Ascending aorta (tissue), 2 donors: ENCODE measurements at regions not wholly inside any gene's neighbourhood (a gene's known extent, or its start where the extent isn't known, plus 50 kb on each side); places are given as distances from the start of the nearest gene placed in this dataset.

Experiments
- DNase-seq, 2 donors: peaks; one replicate each; pipeline ENCODE4 v3.0.0-alpha.2; 2019; ENCODE audit warnings: low spot score in 2 of 2
- H3K27ac ChIP-seq, 2 donors: fragments of 200-600 bp; sonication (generic); one replicate each; pipeline ENCODE4 v1.5.1; 2016 to 2017; ENCODE audit warnings: mild to moderate bottlenecking in 1 of 2
- H3K27me3 ChIP-seq: fragments of 200-600 bp; sonication (generic); one replicate; pipeline ENCODE4 v1.5.1; 2017
- H3K36me3 ChIP-seq, 2 donors: fragments of 200-600 bp; sonication (generic); one replicate each; pipeline ENCODE4 v1.5.1; 2016
- H3K4me1 ChIP-seq, 2 donors: fragments of 200-600 bp; sonication (generic); one replicate each; pipeline ENCODE4 v1.5.1; 2016 to 2017; ENCODE audit warnings: mild to moderate bottlenecking in 1 of 2
- H3K4me3 ChIP-seq, 2 donors: fragments of 200-600 bp; sonication (generic); one replicate each; pipeline ENCODE4 v1.5.1; 2016 to 2017; ENCODE audit warnings: mild to moderate bottlenecking in 1 of 2
- H3K9me3 ChIP-seq, 2 donors: fragments of 200-600 bp; sonication (generic); one replicate each; pipeline ENCODE4 v1.5.1; 2016
- intact Hi-C: fragments of 100-400 bp; cut with DNase I; formaldehyde crosslinking; loops from one replicate; pipeline ENCODE4 v1.15.1; 2023
- TF ChIP-seq, protein P1 (sequence below), 3 experiments: fragments of 200-600 bp in 2 of 3; fragments of 450-650 bp in 1 of 3; sonication (generic) in 2 of 3; IDR thresholded peaks; one replicate each; pipeline ENCODE4 v1.5.1; 2016 to 2019; ENCODE audit warnings: antibody characterized with exemption in 3 of 3, mild to moderate bottlenecking in 1 of 3, moderate library complexity in 1 of 3

DNA sequence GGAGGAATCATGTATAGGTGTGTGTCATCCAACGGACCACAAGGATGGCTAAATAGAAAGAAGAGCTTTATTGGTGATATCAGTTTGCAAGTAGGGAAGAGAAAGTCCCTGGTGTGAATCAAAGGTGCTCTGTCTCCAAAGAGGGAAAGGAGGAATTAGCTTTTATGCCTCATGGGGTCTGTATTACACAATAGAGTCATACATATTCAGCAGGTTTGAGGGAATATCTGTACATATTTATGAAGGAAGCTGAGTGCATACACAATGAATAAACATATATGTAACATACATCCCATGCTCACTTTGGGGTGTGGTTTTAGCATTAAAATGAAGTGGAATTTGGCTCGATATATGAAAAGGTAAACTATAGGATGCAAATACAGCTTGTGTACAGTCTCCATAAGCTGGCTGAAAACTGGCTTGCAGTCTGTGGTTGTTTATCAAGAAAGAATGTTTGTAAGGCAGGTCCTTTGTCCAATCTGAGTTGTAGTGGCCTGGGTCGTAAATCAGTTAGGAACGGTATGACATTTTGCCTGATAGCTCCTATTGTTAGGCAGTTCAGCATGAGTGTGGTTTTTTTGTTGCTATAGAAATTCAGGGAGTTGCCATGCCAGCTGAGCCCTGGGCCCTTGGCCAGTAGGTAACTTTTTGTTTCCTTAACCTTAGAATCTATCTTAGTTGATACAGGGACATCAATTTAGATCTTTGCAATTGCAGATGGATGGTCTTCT is 198.0 kb upstream of the ZP4 start:
- DNase-seq, result no peak
- no peaks in the 10 kb centered on the region for H3K4me1 ChIP-seq
- TF ChIP-seq, protein P1, sequence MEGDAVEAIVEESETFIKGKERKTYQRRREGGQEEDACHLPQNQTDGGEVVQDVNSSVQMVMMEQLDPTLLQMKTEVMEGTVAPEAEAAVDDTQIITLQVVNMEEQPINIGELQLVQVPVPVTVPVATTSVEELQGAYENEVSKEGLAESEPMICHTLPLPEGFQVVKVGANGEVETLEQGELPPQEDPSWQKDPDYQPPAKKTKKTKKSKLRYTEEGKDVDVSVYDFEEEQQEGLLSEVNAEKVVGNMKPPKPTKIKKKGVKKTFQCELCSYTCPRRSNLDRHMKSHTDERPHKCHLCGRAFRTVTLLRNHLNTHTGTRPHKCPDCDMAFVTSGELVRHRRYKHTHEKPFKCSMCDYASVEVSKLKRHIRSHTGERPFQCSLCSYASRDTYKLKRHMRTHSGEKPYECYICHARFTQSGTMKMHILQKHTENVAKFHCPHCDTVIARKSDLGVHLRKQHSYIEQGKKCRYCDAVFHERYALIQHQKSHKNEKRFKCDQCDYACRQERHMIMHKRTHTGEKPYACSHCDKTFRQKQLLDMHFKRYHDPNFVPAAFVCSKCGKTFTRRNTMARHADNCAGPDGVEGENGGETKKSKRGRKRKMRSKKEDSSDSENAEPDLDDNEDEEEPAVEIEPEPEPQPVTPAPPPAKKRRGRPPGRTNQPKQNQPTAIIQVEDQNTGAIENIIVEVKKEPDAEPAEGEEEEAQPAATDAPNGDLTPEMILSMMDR (IDR thresholded peaks at IDR 0.05), result no peak
- no peak overlapping the region for H3K27ac ChIP-seq
- H3K9me3 ChIP-seq, result no peaks in the 10 kb centered on the region
- intact Hi-C loops, result no loop called here
- no peak overlapping the region for H3K4me3 ChIP-seq
- H3K27me3 ChIP-seq, result no peaks in the 10 kb centered on the region
- no peaks in the 10 kb centered on the region for H3K36me3 ChIP-seq

DNA sequence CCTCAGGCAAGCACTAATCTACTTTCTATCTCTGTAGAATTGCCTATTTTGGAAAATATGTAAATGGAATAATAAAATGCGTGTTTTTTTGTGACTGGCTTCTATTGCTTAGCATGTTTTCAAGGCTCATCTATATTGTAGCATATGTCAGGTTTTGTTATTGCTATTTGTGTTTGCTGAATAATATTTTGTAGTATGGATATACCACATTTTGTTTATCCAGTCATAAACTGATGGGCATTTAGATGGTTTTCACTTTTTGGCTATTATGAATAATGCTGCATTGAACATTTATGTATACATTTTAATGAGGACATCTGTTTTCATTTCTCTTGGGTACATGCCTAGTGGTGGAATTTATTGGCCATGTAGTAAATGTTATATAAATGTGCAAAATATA is 183.3 kb upstream of the ZP4 start:
- H3K27me3 ChIP-seq, result no peaks in the 10 kb centered on the region

DNA sequence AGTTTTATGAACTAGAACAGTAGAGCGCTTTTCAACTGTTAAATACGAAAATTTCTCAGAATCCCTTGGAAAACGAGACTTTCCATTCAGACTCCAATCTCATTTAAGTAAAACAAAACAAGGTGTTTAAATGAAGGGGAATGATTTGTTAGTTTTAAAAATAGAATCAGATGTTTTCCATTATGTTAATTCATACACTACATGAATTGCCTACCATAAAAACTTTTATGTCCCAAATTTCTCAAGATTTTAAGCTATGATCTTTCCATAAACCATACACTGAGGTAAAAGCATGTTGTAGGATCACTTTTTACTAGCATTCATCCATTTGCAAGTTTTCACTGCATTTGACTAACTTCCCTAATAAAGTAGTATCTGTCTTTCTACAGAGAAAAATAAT is 180.3 kb upstream of the ZP4 start:
- intact Hi-C loops, result no loop called here
- no peak overlapping the region for H3K27ac ChIP-seq
- H3K4me1 ChIP-seq, result no peaks in the 10 kb centered on the region
- TF ChIP-seq, protein P1 (IDR thresholded peaks at IDR 0.05), result no peak
- H3K9me3 ChIP-seq, result no peaks in the 10 kb centered on the region
- no peaks in the 10 kb centered on the region for H3K36me3 ChIP-seq
- no peak overlapping the region for H3K4me3 ChIP-seq
- no peak for DNase-seq
- H3K27me3 ChIP-seq, result no peaks in the 10 kb centered on the region

More for the DNA sequence above, 183.3 kb upstream of the ZP4 start:
- no peak overlapping the region for H3K4me3 ChIP-seq
- DNase-seq, result no peak
- no peaks in the 10 kb centered on the region for H3K9me3 ChIP-seq
- H3K4me1 ChIP-seq, result no peaks in the 10 kb centered on the region
- H3K36me3 ChIP-seq, result no peaks in the 10 kb centered on the region
- H3K27ac ChIP-seq, result no peak overlapping the region
- intact Hi-C loops, result no loop called here
- TF ChIP-seq, protein P1 (IDR thresholded peaks at IDR 0.05), result no peak

DNA sequence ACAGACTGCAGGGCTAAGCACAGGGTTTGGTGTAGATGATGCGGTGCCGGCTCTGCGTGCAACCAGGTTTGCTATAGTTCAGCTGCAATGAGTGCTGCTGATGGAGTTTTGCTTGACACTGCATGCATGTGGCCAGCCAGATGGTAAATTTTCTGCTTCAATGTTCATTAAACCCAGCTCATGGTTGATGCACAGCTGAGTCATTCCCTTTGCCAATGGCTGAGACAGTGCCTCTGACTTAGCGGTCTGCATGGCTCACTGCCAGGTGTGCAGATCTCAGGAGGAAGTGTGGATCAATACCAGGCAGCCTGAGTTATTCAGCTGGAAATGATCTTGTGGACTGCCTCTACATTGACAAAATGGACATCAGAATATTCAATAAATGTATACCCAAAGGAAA is 172.7 kb upstream of the ZP4 start:
- H3K27ac ChIP-seq, result no peak overlapping the region
- H3K4me3 ChIP-seq, result no peak overlapping the region
- TF ChIP-seq, protein P1 (IDR thresholded peaks at IDR 0.05), result no peak
- H3K4me1 ChIP-seq, result no peaks in the 10 kb centered on the region
- no peak for DNase-seq
- H3K27me3 ChIP-seq, result no peaks in the 10 kb centered on the region
- H3K9me3 ChIP-seq, result no peaks in the 10 kb centered on the region
- intact Hi-C loops, result no loop called here
- H3K36me3 ChIP-seq, result no peaks in the 10 kb centered on the region

DNA sequence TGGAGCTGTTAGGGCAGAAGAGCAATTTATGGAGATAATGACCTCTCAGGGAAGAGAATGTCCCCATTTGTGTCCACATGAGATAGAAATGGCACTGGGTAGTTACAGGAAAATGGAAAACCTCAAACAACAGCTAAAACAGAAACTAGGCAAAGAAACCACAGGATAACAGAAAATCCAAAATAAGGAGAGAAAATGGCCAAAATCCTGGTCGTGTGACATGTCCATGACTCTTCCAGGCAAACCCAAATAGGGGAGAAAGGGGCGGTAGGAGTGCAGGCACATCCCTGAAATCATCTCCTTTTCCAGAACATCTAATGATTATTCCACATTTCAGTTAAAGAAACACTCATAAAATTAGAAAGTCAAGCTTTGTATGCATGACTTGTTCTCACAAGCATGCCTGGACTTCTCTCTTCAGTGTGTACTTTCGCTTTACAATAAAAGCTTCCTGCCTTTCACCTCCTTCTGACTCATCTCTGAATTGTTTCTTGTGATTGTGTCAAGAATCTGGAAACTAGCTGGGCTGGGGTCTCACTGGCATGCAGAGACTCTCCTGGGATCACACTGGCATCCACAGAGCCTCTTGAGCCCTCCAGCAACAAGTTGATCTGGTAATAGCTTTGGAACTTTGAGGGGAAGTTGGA is 171.4 kb upstream of the ZP4 start:
- no peak overlapping the region for H3K27ac ChIP-seq
- TF ChIP-seq, protein P1 (IDR thresholded peaks at IDR 0.05), result no peak
- no peaks in the 10 kb centered on the region for H3K4me1 ChIP-seq
- H3K9me3 ChIP-seq, result no peaks in the 10 kb centered on the region
- H3K27me3 ChIP-seq, result no peaks in the 10 kb centered on the region
- intact Hi-C loops, result no loop called here
- no peak for DNase-seq
- no peak overlapping the region for H3K4me3 ChIP-seq
- no peaks in the 10 kb centered on the region for H3K36me3 ChIP-seq
